GM12878 (cell line): ENCODE measurements at regions not wholly inside any gene's neighbourhood (a gene's known extent, or its start where the extent isn't known, plus 50 kb on each side); places are given as distances from the start of the nearest gene placed in this dataset.

Experiments used
- ATAC-seq: fragments of 200-7000 bp; cut with Tn5 transposase; 3 replicates; pipeline ENCODE4 v1.9.1; 2020; ENCODE audit warnings: mild to moderate bottlenecking, moderate library complexity
- BruUV-seq: library from RNA; stranded (reverse); fragments of 400-500 nt; replicated peaks from 2 replicates; lab custom pipeline; 2021; lab: Mats Ljungman, UMichigan
- CTCF ChIA-PET: fragments of 300-600 bp; sonication (Branson Sonifier 250); formaldehyde crosslinking; extraction: SDS; loops from one replicate; lab custom pipeline; 2021; ENCODE audit warnings: inconsistent platforms; lab: Yijun Ruan, JAX
- POLR2A ChIA-PET: fragments of 350-600 bp; formaldehyde crosslinking; extraction: SDS; loops from one replicate; lab custom pipeline; 2021; ENCODE audit warnings: inconsistent platforms; lab: Charles Lee
- RAD21 ChIA-PET: fragments of 300-600 bp; sonication (Branson Sonifier 250); formaldehyde crosslinking; loops from one replicate; lab custom pipeline; 2023; ENCODE audit warnings: antibody characterized with exemption; ENCODE audit not compliant: unreplicated experiment; lab: Charles Lee
- SMC1A ChIA-PET: fragments of 300-600 bp; sonication (Branson Sonifier 250); formaldehyde crosslinking; loops from one replicate; lab custom pipeline; 2023; ENCODE audit not compliant: unreplicated experiment, uncharacterized antibody; lab: Charles Lee
- DNase-seq: peaks from one replicate; pipeline ENCODE4 v3.0.0-alpha.2; 2011; ENCODE audit warnings: low read depth, low spot score
- FAIRE-seq: peaks from 3 replicates; lab custom pipeline; 2011; peaks lifted over from hg19 to GRCh38; lab: Jason Lieb, UNC
- H2AFZ ChIP-seq: 2 replicates; pipeline ENCODE4 v1.6.0; 2011; ENCODE audit warnings: low read depth, low read length, control low read depth; ENCODE audit not compliant: control insufficient read depth
- H3K27ac ChIP-seq: 2 replicates; pipeline ENCODE4 v1.5.1; 2011; ENCODE audit warnings: control low read depth; ENCODE audit not compliant: control insufficient read depth, insufficient read depth
- H3K27me3 ChIP-seq, 2 experiments: replicated peaks in 1 of 2; 2 replicates each; pipeline versions ENCODE4 v1.6.0 to v1.6.1; 2011; ENCODE audit warnings: low read length in 1 of 2; ENCODE audit not compliant: control insufficient read depth in 2 of 2, insufficient read depth in 2 of 2
- H3K36me3 ChIP-seq, 2 experiments: 2 replicates each; pipeline ENCODE4 v1.5.1; 2011; ENCODE audit warnings: low read length in 1 of 2; ENCODE audit not compliant: control insufficient read depth in 2 of 2, insufficient read depth in 2 of 2
- H3K4me1 ChIP-seq: 2 replicates; pipeline ENCODE4 v1.6.1; 2011; ENCODE audit warnings: mild to moderate bottlenecking, low read length, moderate library complexity, mixed read lengths; ENCODE audit not compliant: control insufficient read depth, insufficient read depth
- H3K4me2 ChIP-seq: 2 replicates; pipeline ENCODE4 v1.6.0; 2011; ENCODE audit warnings: control low read depth; ENCODE audit not compliant: control insufficient read depth, insufficient read depth
- H3K4me3 ChIP-seq: fragments of 200-600 bp; sonication (generic); 2 replicates; pipeline ENCODE4 v1.5.1; 2016
- H3K79me2 ChIP-seq: 2 replicates; pipeline ENCODE4 v1.6.0; 2011; ENCODE audit warnings: low read length; ENCODE audit not compliant: control insufficient read depth, insufficient read depth
- H3K9ac ChIP-seq: 2 replicates; pipeline ENCODE4 v1.8.0; 2011; ENCODE audit warnings: low read length, control low read depth, mixed read lengths; ENCODE audit not compliant: control insufficient read depth, insufficient read depth
- H3K9me3 ChIP-seq: replicated peaks from 3 replicates; pipeline ENCODE4 v1.5.1; 2011; ENCODE audit warnings: mild to moderate bottlenecking, low read length; ENCODE audit not compliant: control insufficient read depth, insufficient read depth
- H4K20me1 ChIP-seq: 2 replicates; pipeline ENCODE4 v1.6.0; 2011; ENCODE audit not compliant: control insufficient read depth, insufficient read depth
- ATF7 ChIP-seq: fragments of 450-650 bp; IDR thresholded peaks from 2 replicates; pipeline ENCODE4 v1.6.1; 2016; ENCODE audit warnings: low read depth, mild to moderate bottlenecking
- E2F4 ChIP-seq: IDR thresholded peaks from 2 replicates; pipeline ENCODE4 v1.6.1; 2012; ENCODE audit warnings: low read depth, low read length, improper control_type of control experiment
- FOXM1 ChIP-seq: IDR thresholded peaks from 2 replicates; pipeline ENCODE4 v1.6.1; 2012; ENCODE audit warnings: low read depth, mild to moderate bottlenecking, inconsistent platforms, low read length, moderate library complexity
- HCFC1 ChIP-seq: fragments of 150-350 bp; IDR thresholded peaks from 2 replicates; pipeline ENCODE4 v1.6.1; 2014; ENCODE audit warnings: low read length
- KAT2A ChIP-seq: conservative IDR thresholded peaks from 2 replicates; pipeline ENCODE4 v1.6.1; 2011; ENCODE audit warnings: low read depth, low read length; ENCODE audit not compliant: control insufficient read depth
- KLF5 ChIP-seq: fragments of 450-650 bp; IDR thresholded peaks from 2 replicates; pipeline ENCODE4 v1.6.1; 2014; ENCODE audit warnings: mild to moderate bottlenecking; ENCODE audit not compliant: partially characterized antibody
- NR2F1 ChIP-seq: fragments of 450-650 bp; conservative IDR thresholded peaks from 2 replicates; pipeline ENCODE4 v1.6.1; 2017; ENCODE audit warnings: mild to moderate bottlenecking
- PBX3 ChIP-seq: IDR thresholded peaks from 2 replicates; pipeline ENCODE4 v1.6.1; 2011; ENCODE audit warnings: mild to moderate bottlenecking, low read depth, low read length, moderate library complexity; ENCODE audit not compliant: insufficient replicate concordance
- RB1 ChIP-seq: fragments of 450-650 bp; formaldehyde crosslinking; IDR thresholded peaks from 2 replicates; pipeline ENCODE4 v1.6.1; 2017; ENCODE audit warnings: mild to moderate bottlenecking, borderline replicate concordance
- REST ChIP-seq: IDR thresholded peaks from 2 replicates; pipeline ENCODE4 v1.6.1; 2012; ENCODE audit warnings: mild to moderate bottlenecking, low read depth, low read length
- STAT1 ChIP-seq: fragments of 450-650 bp; conservative IDR thresholded peaks from 2 replicates; pipeline ENCODE4 v1.6.1; 2014; ENCODE audit warnings: antibody characterized with exemption, mild to moderate bottlenecking
- SUPT20H ChIP-seq: IDR thresholded peaks from 2 replicates; pipeline ENCODE4 v1.6.1; 2011; ENCODE audit warnings: low read depth, mild to moderate bottlenecking, low read length, moderate library complexity, borderline replicate concordance; ENCODE audit not compliant: control insufficient read depth
- TBL1XR1 ChIP-seq: IDR thresholded peaks from 2 replicates; pipeline ENCODE4 v1.6.1; 2012; ENCODE audit warnings: low read depth, low read length, improper control_type of control experiment
- USF2 ChIP-seq: IDR thresholded peaks from 2 replicates; pipeline ENCODE4 v1.6.1; 2011; ENCODE audit warnings: low read depth, low read length, improper control_type of control experiment, borderline replicate concordance
- ZNF24 ChIP-seq: fragments of 450-650 bp; IDR thresholded peaks from 2 replicates; pipeline ENCODE4 v1.6.1; 2017; ENCODE audit warnings: antibody characterized with exemption, mild to moderate bottlenecking
- ZNF274 ChIP-seq: IDR thresholded peaks from one replicate; pipeline ENCODE4 v1.8.0; 2011; ENCODE audit not compliant: insufficient read length, insufficient read depth
- ZZZ3 ChIP-seq: IDR thresholded peaks from 2 replicates; pipeline ENCODE4 v1.6.1; 2011; ENCODE audit warnings: low read depth; ENCODE audit not compliant: control insufficient read depth, insufficient read length
- WGBS: methylation state at CpG from one replicate; pipeline ENCODE4 v1.1.6; 2016; ENCODE audit warnings: low lambda C conversion rate; ENCODE audit not compliant: insufficient replicate concordance, insufficient coverage; ENCODE audit errors: missing lambda C conversion rate; 5-methylcytosine and 5-hydroxymethylcytosine counted together
- in situ Hi-C: fragments of 300-500 bp; cut with MboI; formaldehyde crosslinking; loops from 9 replicates; pipeline ENCODE4 v1.14.3; 2018; ENCODE audit warnings: mixed read lengths
- intact Hi-C: fragments of 100-400 bp; cut with micrococcal nuclease; formaldehyde crosslinking; loops from one replicate; pipeline ENCODE4 v1.14.2; 2022; ENCODE audit not compliant: unreplicated experiment

- TF ChIP-seq ZZZ3, result no peak
- no peak for TF ChIP-seq HCFC1
- TF ChIP-seq USF2, result no peak
- no peak for TF ChIP-seq STAT1
- TF ChIP-seq KAT2A, result no peak
- TF ChIP-seq TBL1XR1, result no peak
- no peak for TF ChIP-seq E2F4
- TF ChIP-seq KLF5, result no peak
- TF ChIP-seq ZNF274, result no peak
Measured at GRCh38 chr6:22008248-22008836, 288.5 kb downstream of the PRL start (continued).

- ChIA-PET RAD21 (no interaction called here), SMC1A (interaction anchor here (1.1 kb wide), 2 partner anchors 10 to 26 kb away, joined by 3 to 4 read pairs; no protein-coding TSS in a partner anchor), CTCF (no interaction called here), POLR2A (no interaction called here)
- Histone ChIP-seq H3K4me1 (no peaks in the 10 kb centered on the region), H3K9me3 (no peaks in the 10 kb centered on the region), H3K36me3 (no peaks in the 10 kb centered on the region), H3K4me2 (no peak overlapping the region), H3K79me2 (no peaks in the 10 kb centered on the region), H3K27ac (no peak overlapping the region), H4K20me1 (no peaks in the 10 kb centered on the region), H2AFZ (no peak overlapping the region), H3K4me3 (no peak overlapping the region), H3K27me3 (no peaks in the 10 kb centered on the region), H3K9ac (no peak overlapping the region)
- in situ Hi-C loops (no loop called here), intact Hi-C loops (no loop called here)
- DNase-seq (no peak), ATAC-seq (no peak), FAIRE-seq (no peak)
- WGBS, result 0% methylated on average over 3 of the region's 3 CpGs
- no TSS peak for BruUV-seq
- TF ChIP-seq PBX3, result no peak
- TF ChIP-seq ATF7, result no peak
- no peak for TF ChIP-seq STAT1
- no peak for TF ChIP-seq NR2F1
- no peak for TF ChIP-seq FOXM1
- TF ChIP-seq ZNF24, result no peak
- TF ChIP-seq RB1, result no peak
- no peak for TF ChIP-seq REST
- no peak for TF ChIP-seq SUPT20H
Measured at GRCh38 chr6:22010102-22010501, 286.7 kb downstream of the PRL start.
